ENCODE measurements at regions not wholly inside any gene's neighbourhood (a gene's known extent, or its start where the extent isn't known, plus 50 kb on each side); places are given as distances from the start of the nearest gene placed in this dataset.
"Not testable (repeated sequence)": the region's sequence is repeated elsewhere in the genome, so short reads cannot be mapped to it uniquely, and the experiment has no call there.

GRCh38 chr15:96138985-96139384 lies 191.5 kb upstream of the NR2F2 start:
- no peak for DNase-seq (ENCODE audit: low spot score)
- in situ Hi-C loops (cut with MboI; ENCODE audit: low pct_unique_long_range_greater_than_20kb, low sequenced_read_pairs, unreplicated experiment), result no loop called here
- TF ChIP-seq CTCF (IDR thresholded peaks at IDR 0.05; ENCODE audit: extremely low read depth, insufficient read depth, missing control alignments), result no peak

GRCh38 chr15:96142498-96142897 lies 188.0 kb upstream of the NR2F2 start:
- in situ Hi-C loops (cut with MboI; ENCODE audit: low pct_unique_long_range_greater_than_20kb, low sequenced_read_pairs, unreplicated experiment), result no loop called here
- DNase-seq (ENCODE audit: low spot score), result no peak

GRCh38 chr15:96144734-96145133 lies 185.8 kb upstream of the NR2F2 start:
- DNase-seq (ENCODE audit: low spot score), result no peak
- TF ChIP-seq CTCF (IDR thresholded peaks at IDR 0.05; ENCODE audit: extremely low read depth, insufficient read depth, missing control alignments), result no peak
- in situ Hi-C loops (cut with MboI; ENCODE audit: low pct_unique_long_range_greater_than_20kb, low sequenced_read_pairs, unreplicated experiment), result no loop called here

More at GRCh38 chr15:96142498-96142897, 188.0 kb upstream of the NR2F2 start:
- no peak for TF ChIP-seq CTCF (IDR thresholded peaks at IDR 0.05; ENCODE audit: extremely low read depth, insufficient read depth, missing control alignments)

- in situ Hi-C loops (cut with MboI; ENCODE audit: low pct_unique_long_range_greater_than_20kb, low sequenced_read_pairs, unreplicated experiment), result no loop called here
- TF ChIP-seq CTCF (IDR thresholded peaks at IDR 0.05; ENCODE audit: extremely low read depth, insufficient read depth, missing control alignments), result no peak
- no peak for DNase-seq (ENCODE audit: low spot score)
These were observed 183.8 kb upstream of the NR2F2 start for GRCh38 chr15:96146726-96147125.

- DNase-seq (ENCODE audit: low spot score), result no peak
- no peak for TF ChIP-seq CTCF (IDR thresholded peaks at IDR 0.05; ENCODE audit: extremely low read depth, insufficient read depth, missing control alignments)
- in situ Hi-C loops (cut with MboI; ENCODE audit: low pct_unique_long_range_greater_than_20kb, low sequenced_read_pairs, unreplicated experiment), result no loop called here
These were observed 183.2 kb upstream of the NR2F2 start for GRCh38 chr15:96147267-96147666.

GRCh38 chr15:96150254-96150653 lies 180.2 kb upstream of the NR2F2 start:
- no peak for TF ChIP-seq CTCF (IDR thresholded peaks at IDR 0.05; ENCODE audit: extremely low read depth, insufficient read depth, missing control alignments)
- no peak for DNase-seq (ENCODE audit: low spot score)
- in situ Hi-C loops (cut with MboI; ENCODE audit: low pct_unique_long_range_greater_than_20kb, low sequenced_read_pairs, unreplicated experiment), result no loop called here

- in situ Hi-C loops (cut with MboI; ENCODE audit: low pct_unique_long_range_greater_than_20kb, low sequenced_read_pairs, unreplicated experiment); DNase-seq (ENCODE audit: low spot score): not testable (repeated sequence)
These were observed 178.8 kb upstream of the NR2F2 start for GRCh38 chr15:96151749-96152148.
